ENCODE measurements at regions not wholly inside any gene's neighbourhood (a gene's known extent, or its start where the extent isn't known, plus 50 kb on each side); places are given as distances from the start of the nearest gene placed in this dataset.

DNA sequence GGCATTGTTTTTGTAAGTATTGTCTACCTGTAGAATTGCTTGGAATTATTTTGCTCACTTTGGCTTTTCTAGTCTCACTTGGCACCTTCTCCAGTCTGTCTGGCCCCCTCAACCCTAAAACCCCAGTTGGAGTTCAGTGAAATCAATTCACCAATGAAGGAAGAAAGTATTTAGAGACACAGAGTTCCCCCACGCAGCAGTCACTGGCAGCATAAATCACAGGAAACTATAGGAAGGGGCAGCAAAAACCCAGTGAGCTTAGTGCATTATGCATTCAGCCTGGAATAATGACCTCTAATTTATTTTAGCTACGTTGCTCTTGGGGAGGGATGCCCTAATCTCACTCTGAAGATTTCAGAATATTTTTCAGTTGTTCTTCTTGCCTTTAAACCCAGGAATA, 204.7 kb upstream of the BLID start:
- no peak for DNase-seq (ENCODE audit: low read depth in 1 of 2, low spot score in 1 of 2)

DNA sequence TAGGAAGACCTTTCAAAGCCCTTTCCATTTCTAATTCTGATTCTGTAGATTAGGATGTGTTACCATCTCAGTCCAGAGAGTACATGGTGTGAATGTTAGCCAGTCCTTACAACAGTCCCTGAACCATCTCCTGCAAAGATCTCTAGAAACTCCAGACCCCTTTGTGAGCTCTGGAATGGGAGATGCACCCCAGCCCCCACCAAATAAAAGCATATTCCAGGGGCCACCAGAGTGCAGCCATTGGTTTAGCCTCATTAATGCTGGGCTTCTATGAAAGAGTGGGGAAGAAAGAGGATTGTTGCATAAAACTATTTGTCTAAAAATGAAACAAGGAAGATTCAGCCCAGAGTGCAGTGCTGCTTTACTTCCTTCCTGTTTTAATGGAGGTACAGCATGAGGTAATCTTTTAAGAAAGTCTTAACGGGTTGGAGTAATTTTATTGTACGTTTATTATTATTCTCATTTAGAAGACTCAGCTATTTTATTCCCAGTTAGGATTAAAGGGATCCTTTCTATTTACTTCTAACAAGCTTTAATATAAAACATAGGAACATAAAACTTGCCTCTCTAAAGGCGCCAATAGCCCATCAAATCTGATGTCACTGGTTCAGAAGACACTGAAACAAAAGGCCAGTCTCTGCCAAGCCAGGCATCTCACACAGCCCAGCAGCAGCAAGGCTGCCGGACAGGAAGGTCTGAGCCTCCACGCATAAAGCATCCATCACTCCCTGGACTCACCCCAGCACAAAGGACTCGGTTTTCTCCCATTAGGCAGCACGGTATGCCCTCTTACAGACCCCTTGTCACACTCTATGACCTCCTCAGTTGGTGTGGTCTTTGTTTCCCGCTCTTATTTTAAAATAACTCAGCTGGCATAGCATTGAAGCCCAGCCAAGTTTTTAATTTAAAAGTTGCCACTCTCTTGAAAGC, 203.9 kb upstream of the BLID start:
- no peak for DNase-seq (ENCODE audit: low read depth in 1 of 2, low spot score in 1 of 2)

DNA sequence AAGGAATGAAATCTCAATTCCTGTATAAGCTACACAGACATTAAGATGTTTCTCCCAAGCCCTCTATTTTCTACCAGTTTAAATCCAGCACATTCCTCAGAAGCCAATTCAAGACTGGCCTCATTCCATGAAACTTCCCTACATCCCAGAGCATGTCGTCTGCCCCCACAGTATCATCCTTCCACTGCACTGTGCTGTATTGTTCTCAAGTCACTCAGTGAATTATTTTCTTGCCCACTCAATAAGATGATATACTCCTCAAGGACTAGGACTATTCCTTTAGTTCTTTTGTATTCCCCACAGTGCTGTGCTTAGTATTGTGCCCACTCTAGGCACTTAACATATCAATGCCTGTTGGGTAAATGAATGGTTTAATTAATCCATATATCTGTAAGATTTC, 203.1 kb upstream of the BLID start:
- no peak for DNase-seq (ENCODE audit: low read depth in 1 of 2, low spot score in 1 of 2)

DNA sequence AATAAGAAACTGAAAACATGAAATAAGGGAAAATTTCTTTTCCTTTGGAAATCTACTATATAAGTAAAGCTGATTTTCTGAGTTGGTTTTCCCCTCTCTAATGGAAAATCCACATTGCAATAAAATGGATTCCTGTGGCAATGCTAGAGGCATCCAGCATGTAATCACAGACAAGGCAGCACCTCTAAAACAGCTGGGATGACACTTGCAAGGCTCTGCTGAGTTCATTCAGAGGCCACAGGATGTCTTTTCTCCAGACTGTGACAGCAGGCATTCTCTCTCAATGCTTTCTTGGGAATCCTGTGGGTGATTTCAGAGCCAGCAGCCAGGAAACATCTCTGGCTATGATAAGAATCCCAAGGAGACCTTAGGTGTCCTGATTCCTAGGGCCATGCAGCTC, 201.3 kb upstream of the BLID start:
- DNase-seq (ENCODE audit: low read depth in 1 of 2, low spot score in 1 of 2): no peak

DNA sequence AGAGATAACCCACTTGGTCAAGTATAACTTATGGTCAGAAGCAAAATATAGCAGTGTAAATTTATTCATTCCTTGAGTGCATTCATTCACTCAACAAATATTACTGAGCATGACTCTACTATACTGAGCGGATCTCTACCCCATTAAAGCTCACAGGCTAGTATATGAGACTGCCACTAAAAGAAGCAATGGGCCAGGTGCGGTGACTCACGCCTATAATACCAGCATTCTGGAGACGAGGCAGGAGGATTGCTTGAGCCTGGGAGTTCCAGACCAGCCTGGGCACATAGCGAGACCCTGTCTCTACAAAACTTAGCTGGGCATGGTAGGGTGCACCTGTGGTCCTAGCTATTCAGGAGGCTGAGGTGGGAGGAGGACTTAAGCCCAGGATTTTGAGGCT, 197.6 kb upstream of the BLID start:
- no peak for DNase-seq (ENCODE audit: low read depth in 1 of 2, low spot score in 1 of 2)

DNA sequence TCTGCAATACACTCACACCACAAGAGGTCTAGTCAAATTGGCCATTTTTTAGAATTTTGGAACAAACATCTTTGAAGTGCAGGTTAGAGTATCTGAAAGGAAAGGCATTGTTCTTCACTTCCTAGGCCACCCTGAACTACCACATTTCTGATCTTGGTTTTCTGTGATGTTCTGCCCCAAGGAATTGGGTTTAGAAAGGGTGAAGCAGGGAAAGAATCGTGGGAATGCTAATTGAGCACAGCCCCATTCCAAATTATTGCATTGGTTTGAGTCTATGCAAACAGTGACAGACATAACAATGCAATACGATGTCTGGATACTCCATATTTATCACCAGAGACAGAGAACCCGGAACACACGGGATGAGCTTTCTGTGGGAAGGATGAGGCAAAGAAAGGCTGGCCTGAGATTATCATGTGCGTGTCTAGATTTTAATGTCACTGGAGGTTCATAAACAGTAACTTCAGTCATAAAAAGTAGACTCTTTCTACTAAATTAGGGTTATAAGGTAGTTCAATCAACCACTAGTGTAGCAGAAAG, 195.3 kb upstream of the BLID start:
- no peak for DNase-seq (ENCODE audit: low read depth in 1 of 2, low spot score in 1 of 2)

DNA sequence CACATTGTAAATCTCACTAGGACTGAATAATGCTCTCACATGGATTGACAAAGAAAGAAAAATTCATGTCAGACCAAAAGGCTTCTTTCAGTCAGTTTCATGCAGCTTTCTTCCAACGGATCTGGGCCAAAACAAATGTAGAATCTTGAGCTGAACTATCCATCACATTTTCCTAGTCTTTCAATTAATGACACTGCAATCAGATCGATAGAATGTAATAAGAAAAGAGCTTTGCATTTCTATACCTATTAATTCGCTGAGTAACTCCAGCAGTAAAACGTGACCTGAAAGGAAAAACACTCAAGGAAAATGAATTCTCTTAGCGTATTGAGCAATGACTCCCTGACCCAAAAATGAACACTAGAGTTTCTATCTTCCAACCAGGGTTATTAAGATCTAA, 194.8 kb upstream of the BLID start:
- no peak for DNase-seq (ENCODE audit: low read depth in 1 of 2, low spot score in 1 of 2)

DNA sequence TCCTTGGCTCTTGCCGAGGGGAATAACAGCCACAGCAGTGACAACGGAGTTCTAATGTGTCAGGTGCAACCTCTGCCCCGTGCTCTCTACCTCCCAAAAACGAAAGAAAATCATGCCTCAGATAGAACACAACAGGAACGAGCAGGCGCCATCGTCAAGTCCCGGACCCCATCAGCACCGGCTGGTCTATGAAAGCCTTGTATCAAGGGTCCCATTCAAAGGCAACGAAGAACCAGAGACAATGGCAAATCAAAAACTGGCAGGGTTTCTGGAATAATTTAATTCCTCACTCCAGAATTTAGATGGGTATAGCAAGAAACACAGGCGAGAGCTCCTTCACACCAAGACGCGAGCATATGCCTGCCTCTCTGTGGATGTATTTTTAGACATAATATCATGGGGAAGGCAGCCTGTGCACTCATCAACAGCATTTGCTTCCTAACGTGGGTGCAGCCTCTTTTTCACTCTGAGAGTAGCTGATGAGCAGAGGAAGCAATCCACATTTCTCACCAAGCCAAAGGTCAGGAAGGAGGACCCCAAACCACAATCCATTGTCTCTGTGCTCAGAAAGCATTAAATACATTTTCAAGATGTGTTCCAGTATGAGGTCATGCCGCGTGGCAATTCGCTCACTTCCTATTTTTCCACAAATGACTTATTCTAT, 193.4 kb upstream of the BLID start:
- no peak for DNase-seq (ENCODE audit: low read depth in 1 of 2, low spot score in 1 of 2)

DNA sequence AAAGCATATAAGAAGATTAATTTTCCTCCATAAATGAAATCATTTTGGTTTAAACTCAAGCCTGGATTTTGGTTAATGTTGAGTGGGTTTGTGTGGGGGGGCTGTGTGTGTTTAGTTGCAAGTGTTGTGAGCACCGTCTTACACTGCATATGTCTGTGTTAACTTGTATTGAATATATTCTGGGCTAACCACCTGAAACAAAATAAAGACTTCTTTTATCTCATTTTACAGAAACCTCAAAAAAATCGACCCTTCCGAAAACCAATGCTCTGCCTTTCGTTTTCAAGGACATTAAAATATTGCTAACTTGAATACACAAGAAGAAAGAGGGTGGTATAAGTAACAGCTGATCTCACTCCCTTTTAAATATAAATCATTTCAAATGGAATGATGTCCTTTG, 192.2 kb upstream of the BLID start:
- DNase-seq (ENCODE audit: low read depth in 1 of 2, low spot score in 1 of 2): no peak

DNA sequence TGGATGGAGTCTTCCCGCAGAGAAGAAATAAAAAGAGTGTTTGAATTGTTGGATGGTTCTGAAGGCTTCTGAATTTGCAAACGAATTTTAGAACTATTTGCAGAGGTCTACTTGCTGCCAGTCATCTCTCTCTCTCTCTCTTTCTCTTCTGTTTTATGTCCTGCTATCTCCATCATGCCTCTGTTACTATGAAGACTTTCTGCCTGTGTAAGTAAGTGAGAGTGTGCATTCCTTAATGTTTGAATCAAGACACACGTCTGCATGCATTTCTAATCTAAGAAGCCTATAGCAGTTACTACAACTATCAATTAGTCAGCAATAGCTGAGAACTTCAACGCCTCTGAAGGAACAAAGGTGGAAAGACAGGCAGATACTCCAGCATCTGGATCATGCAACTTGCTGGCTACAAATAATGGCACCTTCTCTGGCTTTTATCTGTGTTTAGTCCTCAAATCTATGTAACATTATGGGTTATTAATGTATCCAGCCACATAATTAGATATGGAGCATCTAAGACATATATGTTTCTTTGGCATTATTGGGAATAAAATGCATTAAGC, 191.5 kb upstream of the BLID start:
- DNase-seq (ENCODE audit: low read depth in 1 of 2, low spot score in 1 of 2): no peak

DNA sequence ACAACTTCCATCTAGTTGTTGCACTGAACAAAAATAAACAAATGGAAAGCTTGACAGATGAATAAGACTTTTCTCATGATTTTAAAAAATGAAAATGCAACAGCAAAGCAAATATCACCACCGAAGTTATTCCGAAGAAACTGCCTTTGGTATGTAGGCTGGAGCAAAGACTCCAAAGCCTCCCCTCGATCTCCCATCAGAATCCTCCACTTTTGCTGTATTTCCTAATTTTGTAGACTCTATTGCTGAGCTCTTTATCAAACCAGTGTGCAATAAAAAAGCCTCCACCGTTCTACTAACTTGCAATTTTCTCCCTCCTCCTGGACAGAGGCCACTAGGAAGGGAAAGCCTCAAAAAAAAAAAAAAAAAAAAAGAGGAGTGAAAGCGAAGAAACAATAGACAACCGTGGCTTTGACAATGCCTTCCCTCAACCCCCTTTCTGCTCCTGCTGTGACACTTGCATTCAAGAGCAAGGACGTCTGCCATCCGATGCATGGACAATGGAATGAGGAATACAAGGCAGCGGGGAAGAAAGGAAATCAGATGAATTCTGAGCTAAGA, 190.9 kb upstream of the BLID start:
- DNase-seq (ENCODE audit: low read depth in 1 of 2, low spot score in 1 of 2): no peak

DNA sequence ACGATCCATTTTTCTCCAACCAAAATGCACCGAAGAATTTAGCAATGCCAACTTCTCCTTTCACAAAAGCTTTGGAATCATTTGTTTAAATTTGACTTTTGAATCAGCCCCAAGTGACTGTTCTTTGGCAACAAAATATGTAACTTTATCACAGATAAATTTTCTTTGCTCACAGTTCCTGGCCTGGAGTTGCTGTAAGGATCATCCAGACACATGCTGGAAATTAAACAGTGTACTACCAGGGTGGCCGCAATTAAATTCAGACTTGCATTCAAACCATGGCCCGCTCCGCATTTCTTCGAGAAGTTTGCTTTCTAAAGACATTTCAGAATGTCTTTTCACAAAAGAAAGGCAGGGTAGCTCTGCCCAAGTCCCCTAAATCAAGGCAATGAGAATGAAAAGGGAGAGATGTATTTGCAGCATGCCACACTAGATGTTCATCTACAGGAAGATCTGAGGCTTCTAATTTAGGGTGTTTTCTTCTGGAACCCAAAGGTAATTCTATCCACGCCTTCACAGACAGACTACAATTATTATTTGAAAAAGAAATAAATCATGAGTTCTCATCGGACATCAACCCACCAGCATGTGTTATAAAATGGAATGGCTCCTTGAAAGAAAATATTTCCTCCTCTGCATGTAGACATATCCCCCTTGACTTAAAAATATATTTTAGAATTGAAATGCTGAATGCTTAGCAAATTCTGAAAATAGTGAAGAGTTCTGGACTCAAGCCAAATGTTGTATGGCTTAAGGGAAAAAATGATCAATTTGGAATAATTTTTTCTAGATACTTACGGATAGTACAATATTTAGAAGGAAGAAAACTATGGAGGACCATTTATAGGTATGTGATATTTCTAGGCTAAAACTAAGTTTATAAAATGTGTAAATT, 189.7 kb upstream of the BLID start:
- no peak for DNase-seq (ENCODE audit: low read depth in 1 of 2, low spot score in 1 of 2)

DNA sequence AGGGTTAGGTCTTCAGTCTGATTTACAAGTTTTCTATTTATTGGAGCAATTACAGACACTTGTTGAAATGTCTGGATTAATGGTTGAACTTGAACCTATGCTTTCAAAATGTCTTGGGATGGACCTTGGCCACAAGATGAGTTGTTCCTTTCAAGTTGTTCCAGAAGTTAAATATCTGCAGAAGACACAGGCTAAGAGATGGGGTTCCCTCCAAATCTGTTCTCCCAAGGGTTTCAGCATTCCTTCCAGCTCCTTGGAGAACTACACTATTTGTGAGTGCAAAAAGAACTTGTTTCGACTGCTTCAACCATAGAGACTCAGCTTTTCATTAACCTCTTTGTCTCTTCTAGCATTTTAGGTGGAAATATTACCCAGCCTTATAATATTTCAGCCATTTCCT, 189.0 kb upstream of the BLID start:
- no peak for DNase-seq (ENCODE audit: low read depth in 1 of 2, low spot score in 1 of 2)

DNA sequence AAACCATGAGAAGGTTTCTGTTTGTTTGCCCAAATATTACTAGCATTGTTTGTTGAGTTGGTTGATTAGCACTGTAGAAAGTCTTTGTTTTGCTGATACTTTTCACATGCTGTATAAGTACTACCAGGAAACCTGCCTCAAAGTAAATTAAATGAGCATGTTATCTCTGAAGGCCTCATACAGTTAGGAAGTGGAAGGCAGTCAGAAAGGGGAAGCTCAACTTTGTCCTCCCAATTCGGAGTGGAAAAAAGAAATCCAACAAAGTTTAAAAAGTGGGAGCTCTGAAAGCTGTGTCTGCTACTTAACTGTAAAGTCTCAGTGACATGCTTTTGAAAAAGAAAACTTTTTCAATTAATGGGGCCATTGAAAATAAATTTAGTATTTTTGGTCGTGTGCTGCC, 188.3 kb upstream of the BLID start:
- DNase-seq (ENCODE audit: low read depth in 1 of 2, low spot score in 1 of 2): no peak

DNA sequence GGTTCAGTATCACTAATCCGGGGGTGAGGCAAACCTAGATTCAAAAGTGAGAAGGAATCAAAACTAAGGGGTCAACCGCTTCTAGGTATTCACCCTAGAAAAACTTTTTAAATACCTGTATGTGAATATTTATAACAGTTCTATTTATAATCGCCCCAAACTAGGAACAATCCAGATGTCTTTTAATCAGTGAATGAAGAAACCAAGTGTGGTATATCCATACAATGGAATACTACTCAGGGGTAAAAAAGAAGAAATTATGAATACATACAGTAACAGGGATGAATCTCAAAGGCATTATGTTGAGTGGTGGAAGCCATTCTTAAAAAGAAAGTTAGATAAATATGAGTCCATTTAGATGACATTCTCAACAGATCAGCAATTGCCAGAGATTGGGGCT, 178.0 kb upstream of the BLID start:
- no peak for DNase-seq (ENCODE audit: low read depth in 1 of 2, low spot score in 1 of 2)

DNA sequence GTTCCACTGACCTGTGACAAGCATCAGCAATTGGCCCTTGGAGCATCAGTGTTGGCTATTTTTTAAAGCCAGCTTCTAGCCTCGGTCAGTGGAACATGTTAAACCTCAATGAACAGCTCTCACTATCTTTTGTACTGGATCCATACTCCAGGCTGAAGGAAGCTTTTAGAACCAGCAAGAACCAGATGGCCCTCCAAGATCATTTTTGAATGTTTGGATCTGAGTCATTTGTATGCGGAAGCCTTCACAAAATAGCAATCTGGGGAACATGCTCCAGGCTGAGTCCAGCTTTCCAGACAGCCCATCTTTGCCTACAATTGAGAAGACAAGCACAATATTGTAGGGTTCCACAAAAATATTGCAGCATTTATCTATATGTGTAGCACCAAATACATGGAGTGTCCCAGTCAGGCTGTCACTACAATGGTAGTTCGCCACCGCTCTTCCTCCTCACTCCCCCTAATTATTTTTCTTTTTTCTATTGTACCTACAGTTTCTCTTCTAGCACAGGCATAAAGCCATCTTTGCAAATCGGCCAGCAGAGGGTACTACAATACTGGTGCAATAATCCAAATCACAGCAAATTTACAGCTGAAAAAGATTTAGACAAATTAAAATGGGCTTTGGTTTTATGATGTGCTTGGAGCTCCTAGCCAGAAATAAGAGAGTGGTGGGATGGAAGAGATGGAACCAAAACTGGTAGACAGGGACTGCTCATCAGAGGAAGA, 177.4 kb upstream of the BLID start:
- DNase-seq (ENCODE audit: low read depth in 1 of 2, low spot score in 1 of 2): no peak

DNA sequence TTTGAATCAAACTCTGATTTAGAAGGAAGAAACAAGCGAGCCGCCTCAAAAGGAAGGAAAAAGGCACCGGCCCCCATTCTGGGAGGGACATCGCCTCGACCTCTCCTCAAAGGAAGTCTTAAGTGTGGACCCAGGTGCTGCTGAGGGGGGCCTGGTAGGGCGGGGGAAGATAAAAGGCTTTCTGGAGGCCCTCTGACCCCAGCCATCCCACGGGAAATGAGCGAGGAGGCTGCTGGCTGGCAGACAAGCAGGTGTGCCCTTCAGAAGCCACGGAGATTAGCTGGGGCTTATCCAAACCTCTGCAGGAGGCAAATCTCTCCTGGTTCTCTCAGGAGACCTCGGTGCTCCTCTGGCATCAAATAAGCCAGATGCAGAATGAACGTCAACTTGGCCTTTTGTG, 171.4 kb upstream of the BLID start:
- no peak for DNase-seq (ENCODE audit: low read depth in 1 of 2, low spot score in 1 of 2)

DNA sequence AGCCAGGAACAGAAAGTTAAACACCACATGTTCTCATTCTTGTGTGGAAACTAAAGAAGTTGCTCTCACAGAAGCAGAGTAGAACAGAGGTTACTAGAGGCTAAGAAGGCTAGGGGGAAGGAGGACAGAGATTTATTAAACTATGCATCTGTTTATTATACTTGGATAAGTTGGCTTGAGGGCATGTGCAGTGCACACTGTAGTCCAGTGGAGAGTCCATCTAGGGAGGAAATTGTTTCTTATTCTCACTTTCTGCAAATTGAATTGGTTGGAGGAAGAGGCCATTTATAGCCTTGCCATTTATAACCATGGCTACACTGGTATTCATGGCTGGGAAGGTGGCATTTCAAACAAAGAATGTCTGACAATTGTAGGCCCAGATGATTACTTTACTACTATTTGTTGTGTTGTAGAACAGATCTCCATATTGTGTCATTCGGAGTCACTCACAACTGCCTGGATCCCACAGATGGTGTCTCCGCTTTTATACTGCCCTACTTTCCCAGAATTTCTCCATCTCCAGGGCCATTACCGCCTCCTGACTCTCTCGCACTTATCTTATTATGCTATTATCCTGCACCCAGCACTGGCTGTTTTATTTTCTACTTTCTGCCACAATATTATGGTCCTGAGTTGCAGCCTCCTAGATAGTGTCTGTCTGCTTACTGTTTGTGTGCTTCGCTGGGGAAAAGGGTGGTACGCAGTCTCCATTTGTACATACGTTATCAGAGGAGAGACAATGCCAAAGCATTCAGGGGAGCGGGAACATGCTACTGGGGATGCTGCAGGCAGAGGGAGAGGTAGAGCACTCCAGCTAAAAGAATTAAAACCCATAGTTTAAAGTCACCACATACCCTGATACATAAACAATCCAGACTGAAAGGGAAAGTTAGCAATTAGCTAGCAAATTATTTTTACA, 169.3 kb upstream of the BLID start:
- DNase-seq (ENCODE audit: low read depth in 1 of 2, low spot score in 1 of 2): no peak

DNA sequence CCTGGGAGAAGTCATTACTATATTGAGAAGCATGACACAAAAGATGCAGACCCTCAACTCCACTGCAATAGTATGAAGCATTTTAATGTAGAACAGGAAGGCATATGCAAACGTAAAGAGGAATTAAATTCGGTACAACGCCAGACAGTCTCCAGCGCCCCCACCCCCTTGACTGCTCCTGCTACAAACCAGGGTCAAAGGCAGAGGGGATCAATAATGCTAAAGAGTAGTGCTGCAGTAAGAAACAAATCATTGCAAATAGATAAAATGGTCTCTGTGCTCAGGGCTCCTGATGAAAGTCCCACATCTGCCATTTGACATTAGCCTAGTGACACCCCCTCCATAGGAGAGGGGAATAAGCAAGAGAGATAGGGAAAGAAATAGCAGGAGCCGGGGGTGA, 164.9 kb upstream of the BLID start:
- DNase-seq (ENCODE audit: low read depth in 1 of 2, low spot score in 1 of 2): no peak

Measured in activated CD4-positive, alpha-beta T cell treated with anti-CD3 and anti-CD28 coated beads, Interleukin-2, amount 50 U/mL, for 24 hours (primary cell).